Activated B cell treated with CpG ODN at 0.5 μM for 24 hours (primary cell): ENCODE measurements at regions not wholly inside any gene's neighbourhood (a gene's known extent, or its start where the extent isn't known, plus 50 kb on each side); places are given as distances from the start of the nearest gene placed in this dataset.

Experiments
- ATAC-seq: fragments of 200-7000 bp; cut with Tn5 transposase; one replicate; pipeline ENCODE4 v1.10.0; 2021; ENCODE audit warnings: low read depth, mild to moderate bottlenecking, moderate library complexity
- CTCF ChIA-PET: fragments of 350-600 bp; sonication (Branson Sonifier 250); formaldehyde crosslinking; loops from one replicate; lab custom pipeline; 2021; ENCODE audit warnings: antibody characterized with exemption; lab: Charles Lee
- POLR2A ChIA-PET: fragments of 350-600 bp; sonication (Branson Sonifier 250); formaldehyde crosslinking; loops from one replicate; lab custom pipeline; 2021; ENCODE audit warnings: antibody characterized with exemption; lab: Charles Lee
- DNase-seq: peaks from one replicate; pipeline ENCODE4 v3.0.0; 2022
- H3K27ac Mint-ChIP-seq: one replicate; pipeline ENCODE4 v1.8.0; 2020; ENCODE audit warnings: mixed read lengths
- H3K27me3 Mint-ChIP-seq: one replicate; pipeline ENCODE4 v1.8.0; 2021; ENCODE audit warnings: mixed read lengths
- H3K36me3 Mint-ChIP-seq: one replicate; pipeline ENCODE4 v1.8.0; 2021; ENCODE audit warnings: low read depth, mixed read lengths
- H3K4me1 Mint-ChIP-seq: one replicate; pipeline ENCODE4 v1.8.0; 2021; ENCODE audit warnings: mixed read lengths
- H3K4me3 Mint-ChIP-seq: one replicate; pipeline ENCODE4 v1.8.0; 2020; ENCODE audit warnings: mild to moderate bottlenecking, mixed read lengths
- H3K9me3 Mint-ChIP-seq: one replicate; pipeline ENCODE4 v1.8.0; 2020; ENCODE audit warnings: mixed read lengths
- intact Hi-C: fragments of 100-400 bp; cut with micrococcal nuclease; formaldehyde crosslinking; loops from one replicate; pipeline ENCODE4 v1.15.1; 2024
- TF ChIP-seq, protein P1 (sequence below): fragments of 200-600 bp; IDR thresholded peaks from one replicate; pipeline ENCODE4 v1.8.0; 2022; ENCODE audit warnings: antibody characterized with exemption, mild to moderate bottlenecking

DNA sequence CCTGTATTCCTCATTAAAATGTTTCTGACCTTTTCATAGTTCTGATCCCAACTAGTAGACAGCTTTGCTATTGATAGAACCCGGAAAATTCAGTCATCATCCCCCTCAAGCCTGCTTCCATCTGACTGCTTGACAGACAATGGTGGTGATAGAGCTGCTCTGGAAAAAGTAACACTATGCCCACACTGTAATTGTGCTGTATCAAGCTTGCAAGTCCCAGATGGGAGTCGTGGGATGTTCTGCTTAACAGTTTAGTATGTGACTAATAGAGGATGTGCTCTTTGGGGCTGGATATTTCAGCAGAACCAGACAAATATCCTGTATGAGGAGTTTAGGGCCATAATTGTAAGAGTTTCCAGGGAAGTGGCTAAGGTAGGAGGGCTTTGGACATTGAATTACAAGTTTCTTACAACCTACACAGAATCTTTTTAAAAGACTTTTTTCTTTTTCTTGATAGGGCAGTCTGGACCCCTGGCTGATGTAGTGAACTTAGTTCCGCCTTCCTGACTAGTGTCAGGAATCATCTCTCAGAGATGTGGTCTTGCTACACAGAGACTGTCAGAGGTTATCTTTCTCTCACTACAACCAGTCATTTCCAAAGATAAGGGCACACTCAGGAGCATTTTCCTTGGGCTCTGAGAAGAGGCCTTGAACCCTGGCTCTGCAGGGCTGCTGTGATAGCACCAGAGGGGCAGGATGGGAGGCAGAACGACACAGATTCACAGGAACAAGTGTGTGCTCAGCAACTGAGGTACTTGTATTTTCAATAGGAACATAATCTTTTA, 158.0 kb upstream of the RBMS1 start:
- TF ChIP-seq, protein P1, sequence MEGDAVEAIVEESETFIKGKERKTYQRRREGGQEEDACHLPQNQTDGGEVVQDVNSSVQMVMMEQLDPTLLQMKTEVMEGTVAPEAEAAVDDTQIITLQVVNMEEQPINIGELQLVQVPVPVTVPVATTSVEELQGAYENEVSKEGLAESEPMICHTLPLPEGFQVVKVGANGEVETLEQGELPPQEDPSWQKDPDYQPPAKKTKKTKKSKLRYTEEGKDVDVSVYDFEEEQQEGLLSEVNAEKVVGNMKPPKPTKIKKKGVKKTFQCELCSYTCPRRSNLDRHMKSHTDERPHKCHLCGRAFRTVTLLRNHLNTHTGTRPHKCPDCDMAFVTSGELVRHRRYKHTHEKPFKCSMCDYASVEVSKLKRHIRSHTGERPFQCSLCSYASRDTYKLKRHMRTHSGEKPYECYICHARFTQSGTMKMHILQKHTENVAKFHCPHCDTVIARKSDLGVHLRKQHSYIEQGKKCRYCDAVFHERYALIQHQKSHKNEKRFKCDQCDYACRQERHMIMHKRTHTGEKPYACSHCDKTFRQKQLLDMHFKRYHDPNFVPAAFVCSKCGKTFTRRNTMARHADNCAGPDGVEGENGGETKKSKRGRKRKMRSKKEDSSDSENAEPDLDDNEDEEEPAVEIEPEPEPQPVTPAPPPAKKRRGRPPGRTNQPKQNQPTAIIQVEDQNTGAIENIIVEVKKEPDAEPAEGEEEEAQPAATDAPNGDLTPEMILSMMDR: no peak
- no peak overlapping the region for H3K4me3 Mint-ChIP-seq
- H3K4me1 Mint-ChIP-seq: peaks cover 4% of the 10 kb centered on the region
- ATAC-seq: no peak
- H3K27ac Mint-ChIP-seq: no peak overlapping the region
- intact Hi-C loops: no loop called here
- peaks cover 10% of the 10 kb centered on the region for H3K27me3 Mint-ChIP-seq
- no peak for DNase-seq
- H3K36me3 Mint-ChIP-seq: no peaks in the 10 kb centered on the region
- POLR2A ChIA-PET: no interaction called here
- CTCF ChIA-PET: no interaction called here
- no peaks in the 10 kb centered on the region for H3K9me3 Mint-ChIP-seq

- peaks cover 14% of the 10 kb centered on the region for H3K27me3 Mint-ChIP-seq
- CTCF ChIA-PET: no interaction called here
- no peaks in the 10 kb centered on the region for H3K36me3 Mint-ChIP-seq
- intact Hi-C loops: no loop called here
- H3K27ac Mint-ChIP-seq: no peak overlapping the region
- TF ChIP-seq, protein P1: no peak
- H3K9me3 Mint-ChIP-seq: no peaks in the 10 kb centered on the region
- POLR2A ChIA-PET: no interaction called here
- peaks cover 4% of the 10 kb centered on the region for H3K4me1 Mint-ChIP-seq
- no peak overlapping the region for H3K4me3 Mint-ChIP-seq
- ATAC-seq (no peak), DNase-seq (no peak)
Observed at GRCh38 chr2:160652236-160652635, 158.6 kb upstream of the RBMS1 start.

- ATAC-seq: no peak
- CTCF ChIA-PET: no interaction called here
- TF ChIP-seq, protein P1: no peak
- Mint-ChIP-seq H3K27ac (no peak overlapping the region), H3K27me3 (peaks cover 18% of the 10 kb centered on the region), H3K4me1 (peaks cover 3% of the 10 kb centered on the region), H3K36me3 (no peaks in the 10 kb centered on the region), H3K4me3 (no peak overlapping the region), H3K9me3 (no peaks in the 10 kb centered on the region)
- POLR2A ChIA-PET: no interaction called here
- intact Hi-C loops: no loop called here
- no peak for DNase-seq
Observed at GRCh38 chr2:160657196-160657595, 163.6 kb upstream of the RBMS1 start.

DNA sequence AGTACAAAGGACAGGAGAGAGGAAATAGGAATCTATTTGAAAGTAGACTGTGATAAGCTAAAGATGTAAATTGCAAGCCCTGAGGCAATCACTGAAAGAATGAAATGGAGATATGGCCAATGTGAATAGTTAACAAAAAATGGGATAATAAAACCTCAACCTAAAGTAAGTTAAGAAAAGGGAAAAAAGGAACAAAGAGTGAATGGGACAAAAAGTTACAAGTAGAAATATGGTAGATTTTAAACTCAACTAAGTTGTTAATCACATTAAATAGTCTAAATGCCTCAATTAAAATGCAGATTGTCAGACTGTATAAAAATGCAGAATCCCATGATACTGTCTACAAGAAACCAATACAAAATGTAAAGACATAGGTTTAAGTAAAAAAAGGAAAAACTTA, 165.2 kb upstream of the RBMS1 start:
- H3K36me3 Mint-ChIP-seq: no peaks in the 10 kb centered on the region
- H3K4me3 Mint-ChIP-seq: no peak overlapping the region
- H3K27ac Mint-ChIP-seq: no peak overlapping the region
- ATAC-seq (no peak), DNase-seq (no peak)
- ChIA-PET POLR2A (no interaction called here), CTCF (no interaction called here)
- H3K27me3 Mint-ChIP-seq: peaks cover 18% of the 10 kb centered on the region
- H3K4me1 Mint-ChIP-seq: no peaks in the 10 kb centered on the region
- TF ChIP-seq, protein P1: no peak
- H3K9me3 Mint-ChIP-seq: no peaks in the 10 kb centered on the region
- intact Hi-C loops: no loop called here

DNA sequence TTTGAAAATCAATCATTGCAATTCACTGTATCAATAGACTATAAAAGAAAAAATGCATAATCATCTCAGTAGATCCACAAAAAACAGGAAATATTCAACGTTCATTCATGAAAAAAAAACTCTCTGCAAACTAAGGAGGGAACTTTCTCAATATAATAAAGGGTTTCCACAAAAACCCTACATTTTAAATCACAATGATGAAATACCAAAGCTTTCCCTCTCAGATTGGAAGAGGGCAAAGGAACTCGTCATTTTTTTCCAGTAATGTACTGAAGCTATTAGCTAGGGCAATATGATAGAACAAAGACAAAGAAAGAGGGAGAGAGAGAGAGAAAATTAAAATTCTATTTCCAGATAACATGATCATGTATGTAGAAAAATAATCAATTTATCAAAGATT, 167.1 kb upstream of the RBMS1 start:
- peaks cover 14% of the 10 kb centered on the region for H3K27me3 Mint-ChIP-seq
- POLR2A ChIA-PET: no interaction called here
- TF ChIP-seq, protein P1: no peak
- no peak overlapping the region for H3K27ac Mint-ChIP-seq
- H3K4me3 Mint-ChIP-seq: no peak overlapping the region
- H3K4me1 Mint-ChIP-seq: no peaks in the 10 kb centered on the region
- ATAC-seq: no peak
- H3K36me3 Mint-ChIP-seq: no peaks in the 10 kb centered on the region
- H3K9me3 Mint-ChIP-seq: no peaks in the 10 kb centered on the region
- intact Hi-C loops: no loop called here
- DNase-seq: no peak
- CTCF ChIA-PET: no interaction called here
